ENCODE measurements at regions not wholly inside any gene's neighbourhood (a gene's known extent, or its start where the extent isn't known, plus 50 kb on each side); places are given as distances from the start of the nearest gene placed in this dataset.

- Histone ChIP-seq H3K4me3 (ENCODE audit: low read length) (no peak overlapping the region), H3K36me3 (ENCODE audit: control insufficient read depth, insufficient read depth, low read length) (no peaks in the 10 kb centered on the region), H3K4me1 (ENCODE audit: control insufficient read depth, insufficient read depth, low read length) (no peaks in the 10 kb centered on the region), H3K9me3 (ENCODE audit: control insufficient read depth, insufficient read depth, low read length) (no peaks in the 10 kb centered on the region), H3K27ac (ENCODE audit: low read length) (no peak overlapping the region), H3K27me3 (ENCODE audit: control insufficient read depth, insufficient read depth, low read length) (no peaks in the 10 kb centered on the region)
- no peaks in the 10 kb centered on the region for H3K4me1 Mint-ChIP-seq
- intact Hi-C loops (cut with micrococcal nuclease): no loop called here
- H3K27me3 Mint-ChIP-seq (ENCODE audit: low read depth in 2 of 2): peaks cover 8 to 14% of the 10 kb centered on the region in 2 donors
- ATAC-seq (no peak), DNase-seq (no peak)
- 46% methylated on average over 3 of the region's 3 CpGs for WGBS (ENCODE audit: insufficient coverage)
- H3K36me3 Mint-ChIP-seq: no peaks in the 10 kb centered on the region
- H3K27ac Mint-ChIP-seq: no peak overlapping the region
- TF ChIP-seq CTCF (IDR thresholded peaks at IDR 0.05): no peak
- H3K9me3 Mint-ChIP-seq: no peaks in the 10 kb centered on the region
- no peak overlapping the region for H3K4me3 Mint-ChIP-seq
These were observed 65.4 kb upstream of the MAF start for GRCh38 chr16:79665970-79666369.

DNA sequence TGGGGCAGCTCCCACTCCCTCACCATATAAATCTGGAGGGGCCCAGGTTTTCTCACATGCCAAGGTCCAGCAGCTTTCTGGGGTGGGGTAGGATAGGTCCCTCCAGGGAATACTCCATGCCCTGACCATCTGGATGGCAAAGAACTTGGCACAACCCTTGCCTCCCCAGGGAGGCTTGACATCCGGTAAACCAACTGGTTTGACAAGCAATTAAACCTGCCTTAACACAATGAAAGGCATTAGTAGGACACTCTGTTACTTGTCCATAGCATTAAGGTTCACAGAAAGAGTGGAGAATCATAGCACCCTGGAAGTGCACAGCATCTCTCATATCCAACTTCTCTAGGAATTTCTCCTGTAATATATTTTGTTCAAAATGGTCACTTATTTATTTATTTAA lies 63.9 kb upstream of the MAF start:
- no peak overlapping the region for H3K27ac ChIP-seq (ENCODE audit: low read length)
- no peak for DNase-seq
- H3K4me3 ChIP-seq (ENCODE audit: low read length): no peak overlapping the region
- no peak for ATAC-seq
- H3K36me3 ChIP-seq (ENCODE audit: control insufficient read depth, insufficient read depth, low read length): no peaks in the 10 kb centered on the region
- H3K27ac Mint-ChIP-seq: no peak overlapping the region
- WGBS (ENCODE audit: insufficient coverage): 91% methylated on average over 1 of the region's 1 CpG
- TF ChIP-seq CTCF (IDR thresholded peaks at IDR 0.05): no peak
- no peaks in the 10 kb centered on the region for H3K9me3 ChIP-seq (ENCODE audit: control insufficient read depth, insufficient read depth, low read length)
- no peaks in the 10 kb centered on the region for H3K4me1 ChIP-seq (ENCODE audit: control insufficient read depth, insufficient read depth, low read length)
- no peaks in the 10 kb centered on the region for H3K36me3 Mint-ChIP-seq
- peaks cover 8 to 12% of the 10 kb centered on the region in 2 donors for H3K27me3 Mint-ChIP-seq (ENCODE audit: low read depth in 2 of 2)
- no peak overlapping the region for H3K4me3 Mint-ChIP-seq
- no peaks in the 10 kb centered on the region for H3K27me3 ChIP-seq (ENCODE audit: control insufficient read depth, insufficient read depth, low read length)
- no peaks in the 10 kb centered on the region for H3K9me3 Mint-ChIP-seq
- H3K4me1 Mint-ChIP-seq: no peaks in the 10 kb centered on the region
- intact Hi-C loops (cut with micrococcal nuclease): no loop called here

GRCh38 chr16:79662669-79663313 lies 62.3 kb upstream of the MAF start:
- no peaks in the 10 kb centered on the region for H3K36me3 Mint-ChIP-seq
- WGBS (ENCODE audit: insufficient coverage): 92% methylated on average over 5 of the region's 5 CpGs

More at GRCh38 chr16:79662669-79663313, 62.3 kb upstream of the MAF start:
- H3K4me3 Mint-ChIP-seq: no peak overlapping the region
- intact Hi-C loops (cut with micrococcal nuclease): no loop called here
- Histone ChIP-seq H3K4me3 (ENCODE audit: low read length) (no peak overlapping the region), H3K9me3 (ENCODE audit: control insufficient read depth, insufficient read depth, low read length) (no peaks in the 10 kb centered on the region), H3K27me3 (ENCODE audit: control insufficient read depth, insufficient read depth, low read length) (no peaks in the 10 kb centered on the region), H3K4me1 (ENCODE audit: control insufficient read depth, insufficient read depth, low read length) (no peaks in the 10 kb centered on the region), H3K27ac (ENCODE audit: low read length) (no peak overlapping the region), H3K36me3 (ENCODE audit: control insufficient read depth, insufficient read depth, low read length) (no peaks in the 10 kb centered on the region)
- H3K27me3 Mint-ChIP-seq (ENCODE audit: low read depth in 2 of 2): peaks cover 8 to 9% of the 10 kb centered on the region in 2 donors
- no peak for TF ChIP-seq CTCF (IDR thresholded peaks at IDR 0.05)
- H3K9me3 Mint-ChIP-seq: no peaks in the 10 kb centered on the region
- no peaks in the 10 kb centered on the region for H3K4me1 Mint-ChIP-seq
- H3K27ac Mint-ChIP-seq: no peak overlapping the region
- ATAC-seq (no peak), DNase-seq (no peak)
